GM10266 (cell line): ENCODE measurements at regions not wholly inside any gene's neighbourhood (a gene's known extent, or its start where the extent isn't known, plus 50 kb on each side); places are given as distances from the start of the nearest gene placed in this dataset.

ENCODE experiments used
- DNase-seq: peaks from one replicate; pipeline ENCODE4 v3.0.0; 2012; ENCODE audit errors: extremely low spot score
- TF ChIP-seq, protein P1 (sequence below): IDR thresholded peaks from 2 replicates; pipeline ENCODE4 v1.5.1; 2012; ENCODE audit warnings: mild to moderate bottlenecking, low read depth; ENCODE audit not compliant: control insufficient read depth, insufficient read depth; ENCODE audit errors: missing control alignments

DNA sequence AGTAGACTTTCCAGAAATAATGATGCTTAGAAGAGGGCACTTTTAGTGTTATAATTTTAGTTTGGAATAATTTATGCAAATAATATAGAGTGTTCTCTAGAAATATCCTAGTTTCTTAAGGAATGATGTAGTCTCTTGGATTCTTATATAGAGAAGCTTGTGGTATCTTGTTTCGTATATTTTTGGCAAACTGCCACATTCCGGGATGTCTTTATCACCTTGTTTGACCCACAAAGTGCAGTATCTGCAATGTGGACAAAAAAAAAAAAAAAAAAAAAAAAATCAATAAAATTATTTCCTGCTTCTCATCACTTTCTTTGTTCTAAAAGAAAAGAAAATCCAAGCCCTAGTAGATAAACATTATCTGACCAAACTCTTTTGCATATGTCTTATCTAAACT is 1577.7 kb upstream of the TENM3 start:
- TF ChIP-seq, protein P1, sequence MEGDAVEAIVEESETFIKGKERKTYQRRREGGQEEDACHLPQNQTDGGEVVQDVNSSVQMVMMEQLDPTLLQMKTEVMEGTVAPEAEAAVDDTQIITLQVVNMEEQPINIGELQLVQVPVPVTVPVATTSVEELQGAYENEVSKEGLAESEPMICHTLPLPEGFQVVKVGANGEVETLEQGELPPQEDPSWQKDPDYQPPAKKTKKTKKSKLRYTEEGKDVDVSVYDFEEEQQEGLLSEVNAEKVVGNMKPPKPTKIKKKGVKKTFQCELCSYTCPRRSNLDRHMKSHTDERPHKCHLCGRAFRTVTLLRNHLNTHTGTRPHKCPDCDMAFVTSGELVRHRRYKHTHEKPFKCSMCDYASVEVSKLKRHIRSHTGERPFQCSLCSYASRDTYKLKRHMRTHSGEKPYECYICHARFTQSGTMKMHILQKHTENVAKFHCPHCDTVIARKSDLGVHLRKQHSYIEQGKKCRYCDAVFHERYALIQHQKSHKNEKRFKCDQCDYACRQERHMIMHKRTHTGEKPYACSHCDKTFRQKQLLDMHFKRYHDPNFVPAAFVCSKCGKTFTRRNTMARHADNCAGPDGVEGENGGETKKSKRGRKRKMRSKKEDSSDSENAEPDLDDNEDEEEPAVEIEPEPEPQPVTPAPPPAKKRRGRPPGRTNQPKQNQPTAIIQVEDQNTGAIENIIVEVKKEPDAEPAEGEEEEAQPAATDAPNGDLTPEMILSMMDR: no peak
- no peak for DNase-seq

DNA sequence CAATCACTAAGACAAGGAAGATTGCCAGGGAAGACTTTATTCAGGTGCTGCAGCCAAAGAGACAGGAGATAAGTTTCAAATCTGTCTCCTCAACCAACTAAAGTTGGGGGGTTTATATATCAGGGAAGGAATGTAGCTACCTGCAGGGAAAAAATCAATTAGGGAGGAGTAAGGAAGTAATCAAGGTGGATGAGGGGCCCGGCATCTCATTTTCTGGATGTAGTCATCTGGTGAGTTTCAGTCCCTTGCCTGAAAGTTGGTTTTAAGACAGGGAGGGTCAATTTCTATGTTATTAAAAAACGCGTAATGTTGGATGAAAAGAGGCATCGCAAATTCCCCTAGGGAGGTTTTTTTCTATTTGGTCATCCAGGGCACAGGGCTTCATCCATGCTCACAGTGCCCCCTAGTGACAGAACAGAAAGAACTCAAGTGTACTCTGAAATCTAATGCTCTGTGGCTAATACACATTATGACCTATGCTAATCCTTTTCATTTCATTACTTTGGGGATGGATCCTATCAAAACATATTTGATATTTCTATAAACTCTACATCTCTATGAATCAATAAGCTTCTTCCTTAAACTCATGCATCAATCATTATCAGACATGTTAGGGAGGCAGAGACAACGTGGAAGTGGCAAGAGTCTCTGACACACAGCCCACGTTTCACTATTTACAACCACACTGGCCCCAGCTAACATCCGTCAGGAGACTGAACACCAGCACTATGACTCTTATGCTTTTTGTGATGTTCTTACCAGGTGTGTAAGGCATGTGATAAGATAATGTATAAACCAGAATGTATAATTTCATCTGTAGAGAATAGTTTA is 1577.0 kb upstream of the TENM3 start:
- TF ChIP-seq, protein P1: peak; percentile 64
- DNase-seq: peak; percentile 42

DNA sequence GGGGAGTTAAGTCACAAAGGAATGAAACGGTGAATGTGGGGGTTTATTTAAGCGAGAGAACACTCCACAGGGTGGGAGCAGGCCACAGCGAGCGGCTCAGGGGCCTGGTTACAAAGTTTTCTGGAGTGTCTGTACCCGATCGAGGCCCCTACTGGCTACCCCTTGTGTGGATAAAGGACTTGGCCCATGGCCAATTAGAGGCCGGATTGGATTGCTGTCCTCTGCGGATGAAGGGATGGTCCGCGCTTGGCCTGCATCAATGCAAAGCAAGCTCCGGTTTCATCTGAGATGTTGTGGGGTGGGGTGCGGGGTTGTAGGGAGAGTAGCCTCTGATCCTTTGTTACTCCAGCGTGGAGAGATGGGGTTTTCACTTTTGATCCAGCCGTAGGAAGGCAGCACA is 1574.5 kb upstream of the TENM3 start:
- TF ChIP-seq, protein P1: no peak
- no peak for DNase-seq

DNA sequence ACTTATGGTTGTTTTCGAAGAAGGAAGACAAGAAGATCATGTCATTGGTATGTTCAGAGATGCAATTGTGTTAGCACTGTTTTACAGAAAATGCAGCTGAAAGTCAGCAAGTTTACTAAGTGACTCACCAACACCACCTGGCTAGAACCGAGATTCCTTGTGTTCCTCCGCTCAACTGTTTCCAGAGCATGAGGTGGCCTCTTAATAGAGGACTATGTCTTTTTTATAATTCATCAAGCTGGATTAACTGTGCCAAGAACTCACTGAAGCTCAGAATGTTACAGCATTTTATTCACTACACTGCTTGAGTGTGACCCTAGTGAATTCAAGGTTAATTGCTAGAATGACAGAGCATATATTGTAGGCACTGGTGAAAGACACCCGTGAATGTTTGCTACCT is 1573.5 kb upstream of the TENM3 start:
- DNase-seq: no peak
- TF ChIP-seq, protein P1: no peak

DNA sequence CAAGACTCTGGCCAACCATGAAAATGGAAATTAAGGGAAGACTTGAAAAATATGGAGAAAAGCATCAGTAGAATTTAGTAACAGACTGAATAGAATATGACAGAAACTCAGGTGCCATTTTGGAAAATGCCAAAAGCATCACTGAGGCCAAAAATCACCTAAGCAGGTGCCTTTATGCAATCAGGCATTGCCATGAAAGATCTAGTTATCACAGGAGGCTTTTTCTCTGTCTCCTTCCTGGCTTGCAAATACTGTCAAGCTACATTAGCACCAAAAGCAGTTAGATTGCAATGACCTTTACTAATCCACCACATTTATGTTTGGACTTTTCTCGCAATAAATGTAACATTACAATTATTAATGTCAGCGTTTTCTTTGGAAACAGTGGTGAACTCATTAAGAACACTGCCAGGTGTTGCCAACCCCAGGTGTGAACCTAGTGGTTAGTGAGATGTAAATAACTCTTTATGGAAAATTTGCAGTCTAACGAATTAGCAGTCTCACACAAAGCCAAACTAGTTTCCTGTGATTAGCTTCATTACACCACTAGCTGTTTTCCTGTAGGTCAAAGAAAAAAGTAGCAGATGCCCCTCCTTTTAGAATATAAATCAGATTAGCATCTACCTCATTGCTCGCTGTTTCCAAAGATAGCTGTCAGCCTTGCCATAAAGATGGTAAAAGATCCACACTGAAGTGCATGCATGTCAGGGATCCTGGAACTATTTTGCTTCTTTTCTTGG is 1568.4 kb upstream of the TENM3 start:
- TF ChIP-seq, protein P1: no peak
- no peak for DNase-seq

DNA sequence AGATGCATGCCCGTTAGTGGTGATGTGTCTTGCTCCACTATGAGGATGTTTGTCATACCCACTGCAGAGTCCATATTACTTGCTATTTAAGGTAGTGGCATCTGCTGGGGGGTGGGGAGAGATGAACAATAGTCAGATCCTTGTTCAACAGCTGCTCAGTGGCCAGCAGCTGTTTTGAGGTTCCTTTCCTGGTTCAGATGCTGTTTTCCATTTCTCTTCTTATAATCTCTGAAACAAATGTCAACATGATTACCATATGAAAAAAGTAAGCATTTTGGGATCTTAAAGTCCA is 1567.9 kb upstream of the TENM3 start:
- DNase-seq: no peak

DNA sequence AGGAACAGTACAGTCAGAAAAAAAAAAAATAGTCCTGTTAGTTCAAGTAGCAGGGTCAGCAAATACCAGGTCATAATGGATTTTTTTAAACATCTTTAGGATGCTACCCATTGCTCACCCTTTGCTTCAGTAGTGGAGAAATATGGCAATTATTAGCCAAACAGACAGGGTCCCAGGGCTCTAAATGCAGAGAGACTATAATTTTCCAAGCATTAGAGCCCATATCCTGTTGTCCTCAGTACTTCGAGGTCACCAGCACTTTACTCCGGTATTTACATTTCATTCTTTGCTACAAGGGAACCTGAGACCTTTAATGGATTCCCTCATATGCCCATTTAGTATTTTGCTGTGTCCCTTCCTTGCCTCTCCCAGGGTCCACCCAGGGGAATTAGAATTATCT is 1562.9 kb upstream of the TENM3 start:
- TF ChIP-seq, protein P1: no peak
- no peak for DNase-seq

More for the DNA sequence above, 1567.9 kb upstream of the TENM3 start:
- TF ChIP-seq, protein P1: no peak
